ENCODE measurements at regions not wholly inside any gene's neighbourhood (a gene's known extent, or its start where the extent isn't known, plus 50 kb on each side); places are given as distances from the start of the nearest gene placed in this dataset.

GRCh38 chr2:37449761-37450296 is 105.4 kb downstream of the QPCT start:
- Histone ChIP-seq H3K27ac (no peak overlapping the region), H3K4me3 (no peak overlapping the region)
- 61 to 72% (median 64%) methylated on average over 8 of the region's 8 CpGs for WGBS, 4 donors

DNA sequence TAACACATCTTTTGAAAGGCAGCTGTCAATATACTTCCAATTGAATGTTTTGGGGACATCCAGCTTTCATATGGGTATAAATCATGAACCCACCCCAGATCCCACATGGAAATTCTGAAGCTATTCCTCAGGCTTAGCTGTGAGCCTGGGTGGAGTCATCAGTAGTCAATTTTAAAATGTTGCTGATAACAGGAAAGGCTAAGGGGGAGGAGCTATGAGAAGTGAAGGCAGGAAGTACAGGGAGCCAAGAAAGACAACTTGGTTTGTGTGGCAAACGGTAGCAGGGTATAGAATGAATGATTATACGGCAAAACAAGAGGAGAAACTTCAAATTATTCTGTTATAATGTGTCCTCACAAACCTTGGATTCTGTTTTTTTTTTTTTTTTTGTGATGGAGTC is 108.6 kb downstream of the QPCT start:
- WGBS, 4 donors: 62 to 79% (median 68%) methylated on average over 2 of the region's 2 CpGs
- intact Hi-C loops (cut with DNase I): no loop called here
- H3K27me3 ChIP-seq: no peaks in the 10 kb centered on the region
- no peaks in the 10 kb centered on the region for H3K36me3 ChIP-seq
- H3K4me1 ChIP-seq: peaks cover 0 to 21% (median 2%) of the 10 kb centered on the region in 12 donors
- TF ChIP-seq POLR2A (IDR thresholded peaks at IDR 0.05) (no peak), CTCF (IDR thresholded peaks at IDR 0.05) (no peak)
- ATAC-seq (no peak), DNase-seq (no peak)
- H3K27ac ChIP-seq: no peak overlapping the region
- H3K4me3 ChIP-seq: no peak overlapping the region
- no peaks in the 10 kb centered on the region for H3K9me3 ChIP-seq

More at GRCh38 chr2:37449761-37450296, 105.4 kb downstream of the QPCT start:
- H3K27me3 ChIP-seq: no peaks in the 10 kb centered on the region
- DNase-seq: no peak
- ATAC-seq: no peak
- H3K9me3 ChIP-seq: no peaks in the 10 kb centered on the region
- intact Hi-C loops (cut with DNase I): no loop called here
- peaks cover 0 to 6% (median 0%) of the 10 kb centered on the region in 12 donors for H3K4me1 ChIP-seq
- H3K36me3 ChIP-seq: no peaks in the 10 kb centered on the region
- no peak for TF ChIP-seq POLR2A (IDR thresholded peaks at IDR 0.05)
- no peak for TF ChIP-seq CTCF (IDR thresholded peaks at IDR 0.05)

- intact Hi-C loops (cut with DNase I): no loop called here
- H3K27me3 ChIP-seq: no peaks in the 10 kb centered on the region
- peaks cover 0 to 35% (median 10%) of the 10 kb centered on the region in 12 donors for H3K4me1 ChIP-seq
- TF ChIP-seq CTCF (IDR thresholded peaks at IDR 0.05): no peak
- TF ChIP-seq POLR2A (IDR thresholded peaks at IDR 0.05): no peak
- no peaks in the 10 kb centered on the region for H3K36me3 ChIP-seq
- 65 to 78% (median 71%) methylated on average over 5 of the region's 5 CpGs for WGBS, 4 donors
- no peak overlapping the region for H3K4me3 ChIP-seq
- DNase-seq (peak in 1 of 5 donors; percentile 25), ATAC-seq (peak in 3 of 4 donors; percentile 64 to 68 (median 67))
- H3K9me3 ChIP-seq: no peaks in the 10 kb centered on the region
- H3K27ac ChIP-seq: no peak overlapping the region
These were observed 110.7 kb downstream of the QPCT start for GRCh38 chr2:37454851-37455762.

DNA sequence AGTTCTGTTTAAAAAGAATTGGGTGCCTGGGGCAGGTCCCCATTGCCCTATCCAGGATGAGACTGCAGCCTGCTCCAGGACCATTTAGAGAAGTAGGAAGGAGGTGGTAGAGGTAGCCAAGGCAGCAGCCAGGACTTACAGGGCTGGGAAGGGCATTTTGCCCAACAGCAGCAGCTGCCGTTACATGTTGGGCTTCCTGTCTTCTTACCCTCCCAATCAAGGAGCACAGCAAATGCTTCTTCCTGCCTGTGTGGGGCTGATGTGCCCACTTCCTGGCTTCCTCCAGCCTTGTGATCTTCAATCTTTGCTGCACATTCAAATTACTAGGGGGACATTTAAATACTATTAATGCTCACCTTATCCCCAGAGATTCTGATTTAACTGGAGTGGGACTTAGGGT is 112.0 kb downstream of the QPCT start:
- Histone ChIP-seq H3K27ac (peak overlapping the region in 1 of 12 donors; percentile 33), H3K27me3 (no peaks in the 10 kb centered on the region), H3K4me3 (no peak overlapping the region), H3K4me1 (peaks cover 0 to 43% (median 11%) of the 10 kb centered on the region in 12 donors), H3K9me3 (no peaks in the 10 kb centered on the region), H3K36me3 (no peaks in the 10 kb centered on the region)
- intact Hi-C loops (cut with DNase I): no loop called here
- WGBS, 4 donors: 27 to 60% (median 39%) methylated on average over 1 of the region's 1 CpG; no CpG with 5 or more reads in 1 of the 4 donors
- ATAC-seq: peak in 1 of 4 donors; percentile 18
- DNase-seq: no peak
- TF ChIP-seq POLR2A (IDR thresholded peaks at IDR 0.05) (no peak), CTCF (IDR thresholded peaks at IDR 0.05) (no peak)
